Activated T-helper 2 cell treated with anti-CD3 and anti-CD28 coated beads, Interferon-gamma antibody, Interleukin-2, Interleukin-4, amounts not matched to agents 10 μg/mL and 5 μg/mL and 100 μg/mL, durations not matched to agents 14 hours and 24 hours and 36 hours (primary cell): ENCODE measurements at regions not wholly inside any gene's neighbourhood (a gene's known extent, or its start where the extent isn't known, plus 50 kb on each side); places are given as distances from the start of the nearest gene placed in this dataset.

ENCODE experiments used
- DNase-seq: peaks from one replicate; pipeline ENCODE4 v3.0.0; 2021; ENCODE audit warnings: low spot score
- H3K27ac Mint-ChIP-seq: one replicate; pipeline ENCODE4 v1.8.0; 2021; ENCODE audit warnings: mixed read lengths
- H3K27me3 Mint-ChIP-seq: one replicate; pipeline ENCODE4 v1.8.0; 2021; ENCODE audit warnings: low read depth, mixed read lengths
- H3K36me3 Mint-ChIP-seq: one replicate; pipeline ENCODE4 v1.8.0; 2021; ENCODE audit warnings: low read depth, mixed read lengths
- H3K4me1 Mint-ChIP-seq: one replicate; pipeline ENCODE4 v1.8.0; 2021; ENCODE audit warnings: low read depth, mixed read lengths
- H3K4me3 Mint-ChIP-seq: one replicate; pipeline ENCODE4 v1.8.0; 2021; ENCODE audit warnings: low read depth, mild to moderate bottlenecking, moderate library complexity, mixed read lengths
- H3K9me3 Mint-ChIP-seq: one replicate; pipeline ENCODE4 v1.8.0; 2021; ENCODE audit warnings: mixed read lengths
- intact Hi-C: fragments of 100-400 bp; cut with micrococcal nuclease; formaldehyde crosslinking; loops from one replicate; pipeline ENCODE4 v1.15.1; 2023

GRCh38 chr20:39785252-39785917 is 823.2 kb downstream of the DHX35 start:
- H3K4me1 Mint-ChIP-seq = no peaks in the 10 kb centered on the region
- peaks cover 15% of the 10 kb centered on the region for H3K9me3 Mint-ChIP-seq
- no peak overlapping the region for H3K27ac Mint-ChIP-seq
- H3K4me3 Mint-ChIP-seq = no peak overlapping the region
- DNase-seq = no peak
- intact Hi-C loops = no loop called here
- H3K27me3 Mint-ChIP-seq = no peaks in the 10 kb centered on the region
- no peaks in the 10 kb centered on the region for H3K36me3 Mint-ChIP-seq

- no peak overlapping the region for H3K4me3 Mint-ChIP-seq
- no peaks in the 10 kb centered on the region for H3K27me3 Mint-ChIP-seq
- no peaks in the 10 kb centered on the region for H3K4me1 Mint-ChIP-seq
- peaks cover 16% of the 10 kb centered on the region for H3K9me3 Mint-ChIP-seq
- no peak for DNase-seq
- no peak overlapping the region for H3K27ac Mint-ChIP-seq
- H3K36me3 Mint-ChIP-seq = no peaks in the 10 kb centered on the region
- intact Hi-C loops = no loop called here
Observed at GRCh38 chr20:39784693-39785092, 822.5 kb downstream of the DHX35 start.

GRCh38 chr20:39778847-39779604 is 816.9 kb downstream of the DHX35 start:
- no peaks in the 10 kb centered on the region for H3K27me3 Mint-ChIP-seq
- H3K36me3 Mint-ChIP-seq = no peaks in the 10 kb centered on the region
- no peaks in the 10 kb centered on the region for H3K4me1 Mint-ChIP-seq
- no peak for DNase-seq
- no peak overlapping the region for H3K27ac Mint-ChIP-seq
- H3K4me3 Mint-ChIP-seq = no peak overlapping the region
- intact Hi-C loops = no loop called here
- peaks cover 16% of the 10 kb centered on the region for H3K9me3 Mint-ChIP-seq

- DNase-seq = no peak
- H3K36me3 Mint-ChIP-seq = no peaks in the 10 kb centered on the region
Observed at GRCh38 chr20:39778431-39778830, 816.3 kb downstream of the DHX35 start.

GRCh38 chr20:39777610-39778009 is 815.5 kb downstream of the DHX35 start:
- Mint-ChIP-seq H3K27me3 (no peaks in the 10 kb centered on the region), H3K36me3 (no peaks in the 10 kb centered on the region), H3K9me3 (peaks cover 9% of the 10 kb centered on the region), H3K4me1 (no peaks in the 10 kb centered on the region), H3K4me3 (no peak overlapping the region), H3K27ac (no peak overlapping the region)
- no peak for DNase-seq
- intact Hi-C loops = no loop called here

More at GRCh38 chr20:39778431-39778830, 816.3 kb downstream of the DHX35 start:
- Mint-ChIP-seq H3K9me3 (peaks cover 12% of the 10 kb centered on the region), H3K27me3 (no peaks in the 10 kb centered on the region), H3K4me1 (no peaks in the 10 kb centered on the region), H3K27ac (no peak overlapping the region), H3K4me3 (no peak overlapping the region)
- intact Hi-C loops = no loop called here

- DNase-seq = no peak
- H3K9me3 Mint-ChIP-seq = peaks cover 9% of the 10 kb centered on the region
- H3K27me3 Mint-ChIP-seq = no peaks in the 10 kb centered on the region
- intact Hi-C loops = no loop called here
- H3K27ac Mint-ChIP-seq = no peak overlapping the region
- no peaks in the 10 kb centered on the region for H3K36me3 Mint-ChIP-seq
- no peaks in the 10 kb centered on the region for H3K4me1 Mint-ChIP-seq
- H3K4me3 Mint-ChIP-seq = no peak overlapping the region
Observed at GRCh38 chr20:39775110-39775509, 813.0 kb downstream of the DHX35 start.

- no peaks in the 10 kb centered on the region for H3K4me1 Mint-ChIP-seq
- H3K36me3 Mint-ChIP-seq = no peaks in the 10 kb centered on the region
- no peaks in the 10 kb centered on the region for H3K27me3 Mint-ChIP-seq
- no peak overlapping the region for H3K27ac Mint-ChIP-seq
- no peak overlapping the region for H3K4me3 Mint-ChIP-seq
- intact Hi-C loops = no loop called here
- DNase-seq = no peak
- peaks cover 4% of the 10 kb centered on the region for H3K9me3 Mint-ChIP-seq
Observed at GRCh38 chr20:39773380-39774000, 811.3 kb downstream of the DHX35 start.

GRCh38 chr20:39767352-39767751 is 805.2 kb downstream of the DHX35 start:
- Mint-ChIP-seq H3K4me3 (no peak overlapping the region), H3K27me3 (no peaks in the 10 kb centered on the region), H3K27ac (no peak overlapping the region), H3K9me3 (peaks cover 13% of the 10 kb centered on the region), H3K36me3 (no peaks in the 10 kb centered on the region), H3K4me1 (no peaks in the 10 kb centered on the region)
- DNase-seq = no peak
- intact Hi-C loops = no loop called here

- Mint-ChIP-seq H3K27ac (no peak overlapping the region), H3K9me3 (peaks cover 13% of the 10 kb centered on the region), H3K36me3 (no peaks in the 10 kb centered on the region), H3K4me1 (no peaks in the 10 kb centered on the region), H3K4me3 (no peak overlapping the region), H3K27me3 (no peaks in the 10 kb centered on the region)
- intact Hi-C loops = no loop called here
- DNase-seq = no peak
Observed at GRCh38 chr20:39766333-39766732, 804.2 kb downstream of the DHX35 start.

GRCh38 chr20:39762716-39763115 is 800.6 kb downstream of the DHX35 start:
- intact Hi-C loops = no loop called here
- H3K9me3 Mint-ChIP-seq = peaks cover 14% of the 10 kb centered on the region
- H3K4me3 Mint-ChIP-seq = no peak overlapping the region
- H3K36me3 Mint-ChIP-seq = no peaks in the 10 kb centered on the region
- H3K27me3 Mint-ChIP-seq = no peaks in the 10 kb centered on the region
- no peaks in the 10 kb centered on the region for H3K4me1 Mint-ChIP-seq
- H3K27ac Mint-ChIP-seq = no peak overlapping the region
- no peak for DNase-seq

GRCh38 chr20:39758876-39759275 is 796.7 kb downstream of the DHX35 start:
- Mint-ChIP-seq H3K4me1 (no peaks in the 10 kb centered on the region), H3K36me3 (no peaks in the 10 kb centered on the region), H3K27me3 (no peaks in the 10 kb centered on the region), H3K27ac (no peak overlapping the region), H3K4me3 (no peak overlapping the region), H3K9me3 (peaks cover 7% of the 10 kb centered on the region)
- no peak for DNase-seq
- intact Hi-C loops = no loop called here

GRCh38 chr20:39756828-39757227 is 794.7 kb downstream of the DHX35 start:
- Mint-ChIP-seq H3K9me3 (peaks cover 14% of the 10 kb centered on the region), H3K27me3 (no peaks in the 10 kb centered on the region), H3K4me1 (no peaks in the 10 kb centered on the region), H3K27ac (no peak overlapping the region), H3K36me3 (no peaks in the 10 kb centered on the region), H3K4me3 (no peak overlapping the region)
- no peak for DNase-seq
- intact Hi-C loops = no loop called here

- Mint-ChIP-seq H3K4me3 (no peak overlapping the region), H3K27me3 (no peaks in the 10 kb centered on the region), H3K4me1 (no peaks in the 10 kb centered on the region), H3K36me3 (no peaks in the 10 kb centered on the region), H3K27ac (no peak overlapping the region), H3K9me3 (peaks cover 19% of the 10 kb centered on the region)
- intact Hi-C loops = no loop called here
- no peak for DNase-seq
Observed at GRCh38 chr20:39756369-39756768, 794.2 kb downstream of the DHX35 start.
